Neural cell (in vitro differentiated cells): ENCODE measurements at regions not wholly inside any gene's neighbourhood (a gene's known extent, or its start where the extent isn't known, plus 50 kb on each side); places are given as distances from the start of the nearest gene placed in this dataset.

Experiments
- H2AFZ ChIP-seq: fragments of 200-600, 300-800 bp; sonication (generic), shearing (Covaris generic); 2 replicates; pipeline ENCODE4 v1.6.0; 2014; ENCODE audit warnings: low read depth, mild to moderate bottlenecking, antibody characterized with exemption, low read length, moderate library complexity
- H3F3A ChIP-seq: fragments of 200-600 bp; shearing (Covaris generic); 2 replicates; pipeline ENCODE4 v1.6.1; 2016; ENCODE audit warnings: mild to moderate bottlenecking, moderate library complexity, mixed read lengths, antibody characterized with exemption, low read length; ENCODE audit not compliant: insufficient read depth, poor library complexity, severe bottlenecking
- H3K27ac ChIP-seq: fragments of 200-600, 300-800 bp; sonication (generic), shearing (Covaris generic); 2 replicates; pipeline ENCODE4 v1.5.1; 2014; ENCODE audit warnings: mild to moderate bottlenecking, low read length, moderate library complexity
- H3K27me3 ChIP-seq: fragments of 300-800, 200-600 bp; sonication (generic), shearing (Covaris generic); 2 replicates; pipeline ENCODE4 v1.6.0; 2014; ENCODE audit warnings: mild to moderate bottlenecking, low read depth, low read length, moderate library complexity; ENCODE audit not compliant: insufficient read depth
- H3K36me3 ChIP-seq: fragments of 300-800, 200-600 bp; sonication (generic), shearing (Covaris generic); 2 replicates; pipeline ENCODE4 v1.5.1; 2014; ENCODE audit warnings: mild to moderate bottlenecking, antibody characterized with exemption, low read length, moderate library complexity; ENCODE audit not compliant: insufficient read depth
- H3K4me2 ChIP-seq: fragments of 300-800, 200-600 bp; sonication (generic), shearing (Covaris generic); 2 replicates; pipeline ENCODE4 v1.6.0; 2014; ENCODE audit warnings: mild to moderate bottlenecking, low read length
- H3K4me3 ChIP-seq: fragments of 300-800, 200-600 bp; sonication (generic), shearing (Covaris generic); 2 replicates; pipeline ENCODE4 v1.5.1; 2014; ENCODE audit warnings: mild to moderate bottlenecking, low read length, moderate library complexity
- H3K79me2 ChIP-seq: fragments of 200-600 bp; shearing (Covaris generic); replicated peaks from 2 replicates; pipeline ENCODE4 v1.6.0; 2014; ENCODE audit warnings: mild to moderate bottlenecking, low read length, moderate library complexity; ENCODE audit not compliant: insufficient read depth
- H3K9ac ChIP-seq: fragments of 300-800, 200-600 bp; sonication (generic), shearing (Covaris generic); 2 replicates; pipeline ENCODE4 v1.6.1; 2016; ENCODE audit warnings: mild to moderate bottlenecking, low read length, mixed read lengths
- H3K9me2 ChIP-seq: fragments of 200-600 bp; shearing (Covaris generic); 2 replicates; pipeline ENCODE4 v1.6.1; 2016; ENCODE audit warnings: mild to moderate bottlenecking, low read length, mixed read lengths; ENCODE audit not compliant: insufficient read depth
- H3K9me3 ChIP-seq: fragments of 200-600, 300-800 bp; sonication (generic), shearing (Covaris generic); 2 replicates; pipeline ENCODE4 v1.6.1; 2016; ENCODE audit warnings: mild to moderate bottlenecking, mixed run types, low read length, moderate library complexity, mixed read lengths
- H4K20me1 ChIP-seq: fragments of 200-600 bp; shearing (Covaris generic); 2 replicates; pipeline ENCODE4 v1.6.1; 2016; ENCODE audit warnings: mild to moderate bottlenecking, mixed run types; ENCODE audit not compliant: insufficient read depth
- EP300 ChIP-seq: fragments of 450-650 bp; conservative IDR thresholded peaks from 2 replicates; pipeline ENCODE4 v1.6.1; 2014; ENCODE audit warnings: antibody characterized with exemption, mild to moderate bottlenecking, moderate library complexity; ENCODE audit not compliant: poor library complexity, severe bottlenecking
- EZH2 ChIP-seq: fragments of 200-600, 300-800 bp; shearing (Covaris generic), sonication (generic); IDR thresholded peaks from 2 replicates; pipeline ENCODE4 v1.6.1; 2014; ENCODE audit warnings: antibody characterized with exemption, low read length, borderline replicate concordance, mild to moderate bottlenecking; ENCODE audit not compliant: insufficient read depth, poor library complexity, severe bottlenecking
- MXI1 ChIP-seq: fragments of 450-650 bp; conservative IDR thresholded peaks from 2 replicates; pipeline ENCODE4 v1.6.1; 2014; ENCODE audit warnings: antibody characterized with exemption, mild to moderate bottlenecking; ENCODE audit not compliant: poor library complexity, severe bottlenecking
- POLR2AphosphoS5 ChIP-seq: IDR thresholded peaks from 2 replicates; pipeline ENCODE4 v1.6.1; 2012
- RAD21 ChIP-seq: fragments of 450-650 bp; conservative IDR thresholded peaks from 2 replicates; pipeline ENCODE4 v1.6.1; 2014; ENCODE audit warnings: antibody characterized with exemption, mild to moderate bottlenecking, moderate library complexity
- REST ChIP-seq: IDR thresholded peaks from 2 replicates; pipeline ENCODE4 v1.6.1; 2012; ENCODE audit warnings: borderline replicate concordance
- SMC3 ChIP-seq: fragments of 450-650 bp; conservative IDR thresholded peaks from 2 replicates; pipeline ENCODE4 v1.6.1; 2014; ENCODE audit warnings: antibody characterized with exemption, mild to moderate bottlenecking, moderate library complexity; ENCODE audit not compliant: poor library complexity
- TAF1 ChIP-seq: IDR thresholded peaks from 2 replicates; pipeline ENCODE4 v1.6.1; 2012; ENCODE audit warnings: low read depth
- TF ChIP-seq, protein P1 (sequence below): fragments of 450-650 bp; IDR thresholded peaks from 2 replicates; pipeline ENCODE4 v1.5.1; 2014; ENCODE audit warnings: antibody characterized with exemption, mild to moderate bottlenecking, moderate library complexity; ENCODE audit not compliant: poor library complexity, severe bottlenecking

GRCh38 chr16:82357237-82357636 is 187.2 kb upstream of the MPHOSPH6 start:
- Histone ChIP-seq H3K4me3 (no peak overlapping the region), H3K9me3 (no peaks in the 10 kb centered on the region), H3F3A (no peaks in the 10 kb centered on the region), H3K9me2 (no peaks in the 10 kb centered on the region), H2AFZ (no peak overlapping the region), H3K27ac (no peak overlapping the region), H3K79me2 (no peaks in the 10 kb centered on the region), H4K20me1 (no peaks in the 10 kb centered on the region), H3K36me3 (no peaks in the 10 kb centered on the region), H3K4me2 (no peak overlapping the region), H3K27me3 (no peaks in the 10 kb centered on the region), H3K9ac (no peak overlapping the region)
- TF ChIP-seq POLR2AphosphoS5: no peak
- no peak for TF ChIP-seq REST
- TF ChIP-seq EZH2: no peak
- TF ChIP-seq TAF1: no peak
- TF ChIP-seq MXI1: no peak
- TF ChIP-seq EP300: no peak
- no peak for TF ChIP-seq RAD21
- TF ChIP-seq SMC3: no peak

DNA sequence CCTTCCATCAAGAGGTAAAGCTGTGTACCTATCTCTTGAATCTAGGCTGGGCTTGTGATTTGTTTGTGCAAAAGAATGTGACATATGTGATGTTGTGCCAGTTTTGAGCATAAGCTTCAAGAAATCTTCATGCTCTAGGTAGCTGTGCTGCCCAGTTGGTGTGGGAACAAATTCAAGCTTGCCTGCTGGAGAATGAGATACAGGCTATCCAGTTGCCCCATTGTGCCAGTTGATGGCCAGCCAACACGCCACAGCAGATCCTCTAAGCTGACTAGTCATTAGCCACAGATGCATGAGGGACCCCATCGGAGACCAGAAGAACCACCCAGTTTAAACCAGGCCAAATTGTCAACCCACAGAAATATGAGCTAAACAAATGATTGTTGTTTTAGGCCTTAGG is 180.5 kb upstream of the MPHOSPH6 start:
- no peak for TF ChIP-seq POLR2AphosphoS5
- no peak for TF ChIP-seq RAD21
- H3K4me3 ChIP-seq: no peak overlapping the region

GRCh38 chr16:82345318-82345717 is 175.3 kb upstream of the MPHOSPH6 start:
- Histone ChIP-seq H3K4me2 (no peak overlapping the region), H3K9ac (no peak overlapping the region), H3K27ac (no peak overlapping the region), H3K36me3 (no peaks in the 10 kb centered on the region), H3K27me3 (no peaks in the 10 kb centered on the region), H2AFZ (no peak overlapping the region), H3K9me3 (no peaks in the 10 kb centered on the region), H3F3A (no peaks in the 10 kb centered on the region), H3K4me3 (no peak overlapping the region), H3K9me2 (no peaks in the 10 kb centered on the region), H4K20me1 (no peaks in the 10 kb centered on the region), H3K79me2 (no peaks in the 10 kb centered on the region)
- TF ChIP-seq SMC3 (no peak), MXI1 (no peak), EP300 (no peak), REST (no peak), TAF1 (no peak), RAD21 (no peak), EZH2 (no peak), POLR2AphosphoS5 (no peak)
- TF ChIP-seq, protein P1, sequence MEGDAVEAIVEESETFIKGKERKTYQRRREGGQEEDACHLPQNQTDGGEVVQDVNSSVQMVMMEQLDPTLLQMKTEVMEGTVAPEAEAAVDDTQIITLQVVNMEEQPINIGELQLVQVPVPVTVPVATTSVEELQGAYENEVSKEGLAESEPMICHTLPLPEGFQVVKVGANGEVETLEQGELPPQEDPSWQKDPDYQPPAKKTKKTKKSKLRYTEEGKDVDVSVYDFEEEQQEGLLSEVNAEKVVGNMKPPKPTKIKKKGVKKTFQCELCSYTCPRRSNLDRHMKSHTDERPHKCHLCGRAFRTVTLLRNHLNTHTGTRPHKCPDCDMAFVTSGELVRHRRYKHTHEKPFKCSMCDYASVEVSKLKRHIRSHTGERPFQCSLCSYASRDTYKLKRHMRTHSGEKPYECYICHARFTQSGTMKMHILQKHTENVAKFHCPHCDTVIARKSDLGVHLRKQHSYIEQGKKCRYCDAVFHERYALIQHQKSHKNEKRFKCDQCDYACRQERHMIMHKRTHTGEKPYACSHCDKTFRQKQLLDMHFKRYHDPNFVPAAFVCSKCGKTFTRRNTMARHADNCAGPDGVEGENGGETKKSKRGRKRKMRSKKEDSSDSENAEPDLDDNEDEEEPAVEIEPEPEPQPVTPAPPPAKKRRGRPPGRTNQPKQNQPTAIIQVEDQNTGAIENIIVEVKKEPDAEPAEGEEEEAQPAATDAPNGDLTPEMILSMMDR: no peak

More for the DNA sequence above, 180.5 kb upstream of the MPHOSPH6 start:
- Histone ChIP-seq H3K27ac (no peak overlapping the region), H3K9me2 (no peaks in the 10 kb centered on the region), H4K20me1 (no peaks in the 10 kb centered on the region), H3K4me2 (no peak overlapping the region), H3K79me2 (no peaks in the 10 kb centered on the region), H2AFZ (no peak overlapping the region), H3K9ac (no peak overlapping the region), H3F3A (no peaks in the 10 kb centered on the region), H3K9me3 (no peaks in the 10 kb centered on the region), H3K27me3 (no peaks in the 10 kb centered on the region), H3K36me3 (no peaks in the 10 kb centered on the region)
